ENCODE measurements at regions not wholly inside any gene's neighbourhood (a gene's known extent, or its start where the extent isn't known, plus 50 kb on each side); places are given as distances from the start of the nearest gene placed in this dataset.

DNA sequence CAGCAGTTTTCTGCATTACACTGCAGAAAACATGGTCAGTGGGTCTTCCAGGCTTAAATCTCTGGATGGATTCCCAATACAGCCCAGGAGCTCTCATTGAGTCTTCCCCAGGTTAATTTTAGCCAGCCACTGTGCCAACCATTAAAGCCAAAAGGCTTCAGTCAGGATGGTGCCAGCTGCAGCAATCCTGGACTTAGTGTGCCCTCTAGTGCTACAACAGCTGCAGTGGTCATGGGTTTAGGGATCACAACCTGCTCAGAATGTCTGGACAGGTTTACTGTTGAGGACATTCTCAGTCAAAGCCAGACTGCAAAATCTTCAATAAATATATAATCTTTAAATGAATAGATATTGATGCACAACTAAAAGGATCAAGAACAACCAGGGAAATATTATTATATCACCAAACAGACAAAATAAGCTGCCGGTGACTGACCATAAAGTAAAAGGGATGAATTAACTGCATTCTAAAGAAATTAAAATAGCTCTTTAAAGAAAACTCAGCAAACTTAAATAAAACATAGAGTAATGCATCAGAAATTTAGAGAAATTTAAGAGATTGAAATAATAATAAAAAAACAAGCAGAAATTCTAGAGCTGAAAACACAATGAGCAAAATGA lies 639.9 kb downstream of the SPOCK3 start:
- peak in 1 of 3 donors; percentile 4 for DNase-seq (ENCODE audit: low read depth in 3 of 3, low spot score in 2 of 3)

DNA sequence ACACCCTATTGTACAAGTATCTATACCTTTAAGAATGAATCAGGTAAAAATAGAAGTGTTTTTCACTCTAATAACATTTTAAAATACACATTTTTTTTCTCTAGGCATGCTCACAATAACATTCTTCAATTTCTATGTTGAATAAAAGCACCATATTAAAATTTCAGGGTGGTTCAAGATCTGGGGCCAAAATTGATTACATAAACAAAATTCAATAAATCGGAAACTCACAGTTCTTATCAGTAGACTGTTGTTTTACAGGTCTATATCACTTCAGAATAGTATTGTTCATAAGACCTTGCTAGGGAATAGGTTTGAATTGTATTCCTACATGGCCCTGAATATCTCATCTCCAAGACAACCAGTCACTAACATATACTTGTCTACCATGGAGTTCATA lies 634.0 kb downstream of the SPOCK3 start:
- DNase-seq (ENCODE audit: low read depth in 3 of 3, low spot score in 2 of 3): no peak

DNA sequence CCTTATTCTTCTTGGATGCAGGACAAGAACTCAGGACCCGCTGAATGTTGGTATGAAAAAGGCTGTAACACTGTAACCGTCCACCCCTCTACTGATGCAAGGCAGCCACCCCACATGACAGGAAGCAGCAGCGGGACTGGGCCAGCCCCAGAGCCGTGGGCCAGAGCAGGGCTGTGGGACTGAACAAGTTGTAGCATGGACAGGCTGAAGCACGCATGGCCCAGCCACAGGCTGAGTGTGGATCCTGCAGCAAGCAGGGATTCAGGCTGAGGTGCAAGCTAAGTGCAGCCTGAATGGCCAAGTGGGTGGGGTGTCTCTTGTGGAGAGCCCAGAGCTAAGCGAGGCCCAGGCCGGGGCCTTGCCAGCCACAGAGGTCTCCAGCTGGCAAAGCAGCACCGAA lies 632.2 kb downstream of the SPOCK3 start:
- no peak for DNase-seq (ENCODE audit: low read depth in 3 of 3, low spot score in 2 of 3)

DNA sequence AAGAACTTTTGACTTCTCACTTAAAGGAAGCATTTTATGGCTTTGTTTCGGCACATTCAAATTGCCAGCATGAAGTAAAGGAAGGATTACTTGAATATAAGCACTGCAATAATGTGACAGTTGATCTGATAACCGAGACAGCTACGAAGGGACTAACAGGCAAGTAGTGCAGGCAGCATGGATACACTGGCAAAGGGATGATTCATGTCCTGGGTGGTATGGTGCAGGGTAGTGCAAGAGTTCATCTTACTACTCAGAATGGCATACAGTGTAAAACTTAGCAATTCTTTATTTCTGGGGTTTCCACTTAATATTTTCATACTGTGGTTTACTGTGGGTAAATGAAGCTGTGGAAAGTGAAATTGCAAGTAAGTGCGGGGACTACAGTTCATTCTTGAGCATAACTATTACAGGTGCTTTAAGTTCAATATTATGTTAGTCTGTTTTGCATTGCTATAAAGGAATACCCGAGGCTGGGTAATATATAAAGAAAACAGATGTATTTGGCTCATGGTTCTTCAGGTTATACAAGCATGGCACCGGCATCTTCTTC lies 611.8 kb downstream of the SPOCK3 start:
- DNase-seq (ENCODE audit: low read depth in 3 of 3, low spot score in 2 of 3): no peak

DNA sequence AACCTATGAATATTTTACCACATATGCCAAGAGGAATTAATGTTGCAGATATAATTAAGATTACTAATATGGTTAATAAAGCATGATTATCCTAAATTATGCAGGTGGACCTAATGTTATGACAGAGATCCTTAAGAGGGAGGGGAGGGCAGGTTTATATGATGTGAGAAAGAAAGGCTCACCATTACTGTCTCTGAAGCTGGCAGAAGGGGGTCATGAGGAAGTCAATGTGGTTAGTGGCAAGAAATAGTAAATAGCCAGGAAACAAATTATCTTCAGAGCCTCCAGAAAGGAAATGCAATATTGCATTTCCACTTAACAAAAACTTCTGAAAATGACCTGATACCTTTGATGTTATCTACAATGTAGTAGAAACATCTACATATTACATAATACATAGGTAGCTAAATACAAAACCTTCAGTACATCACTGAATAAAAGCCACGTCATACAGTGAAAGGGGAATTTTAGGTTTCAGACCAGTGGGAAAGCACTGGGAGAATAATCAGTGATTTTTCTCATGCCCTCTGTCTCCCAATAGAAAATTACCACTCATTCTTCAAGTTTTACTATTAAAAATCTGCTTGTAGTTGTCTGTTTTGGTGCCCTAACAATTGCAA lies 609.2 kb downstream of the SPOCK3 start:
- no peak for DNase-seq (ENCODE audit: low read depth in 3 of 3, low spot score in 2 of 3)

DNA sequence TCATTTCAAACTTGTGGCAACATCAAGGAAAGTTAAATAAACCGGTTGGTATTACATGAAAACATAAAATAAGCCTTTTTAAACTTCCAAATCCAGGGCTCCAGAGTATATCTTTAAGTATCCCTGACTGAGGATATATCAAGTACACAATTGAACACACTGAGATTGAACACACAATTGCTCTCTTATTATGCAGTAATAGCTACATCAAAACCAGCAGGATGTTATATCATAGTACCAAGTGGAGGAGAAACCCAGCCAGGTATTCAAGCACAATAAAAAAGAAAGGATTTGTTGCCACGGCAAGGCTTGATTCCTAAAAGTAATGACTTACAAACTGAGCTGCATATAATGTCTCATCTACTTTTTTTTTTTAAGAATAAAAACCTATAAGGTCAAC lies 605.8 kb downstream of the SPOCK3 start:
- no peak for DNase-seq (ENCODE audit: low read depth in 3 of 3, low spot score in 2 of 3)

DNA sequence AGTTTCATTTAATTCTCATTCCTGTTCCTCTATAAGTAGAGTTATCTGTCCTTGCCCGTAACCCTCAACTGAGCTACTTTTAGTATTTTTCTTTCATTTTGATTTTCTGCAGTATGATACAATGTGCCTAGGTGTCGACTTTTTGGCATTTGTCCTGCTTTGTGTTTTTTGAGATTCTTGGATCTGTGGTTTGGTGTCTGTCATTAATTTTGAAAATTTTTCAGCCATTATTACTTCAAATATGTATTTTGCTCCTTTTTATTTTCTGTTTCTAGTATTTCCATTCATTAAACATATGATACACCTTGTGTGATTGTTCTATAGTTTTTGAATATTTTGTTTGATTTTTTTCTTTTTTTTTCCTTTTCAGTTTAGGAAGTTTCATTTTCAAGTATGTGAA lies 598.9 kb downstream of the SPOCK3 start:
- DNase-seq (ENCODE audit: low read depth in 3 of 3, low spot score in 2 of 3): no peak

DNA sequence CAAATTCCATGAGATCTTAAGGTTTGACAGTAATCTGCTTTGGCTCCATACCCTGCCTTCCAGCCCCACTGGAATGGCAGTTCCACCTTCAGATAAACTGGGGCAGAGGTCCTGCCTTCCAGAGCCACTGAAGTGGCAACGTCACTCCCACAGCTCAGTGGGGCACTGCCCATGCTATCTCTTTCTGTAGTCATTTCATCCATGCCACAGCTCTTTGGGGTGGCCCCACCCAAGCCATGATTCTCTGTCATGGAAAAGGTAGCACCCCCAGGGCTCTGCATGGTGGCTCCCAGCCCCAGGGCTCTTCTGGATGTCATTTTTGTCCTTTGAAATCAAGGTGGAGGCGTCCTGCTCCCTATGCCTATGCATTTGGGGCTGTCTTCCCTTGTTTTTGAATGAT lies 596.5 kb downstream of the SPOCK3 start:
- DNase-seq (ENCODE audit: low read depth in 3 of 3, low spot score in 2 of 3): no peak

DNA sequence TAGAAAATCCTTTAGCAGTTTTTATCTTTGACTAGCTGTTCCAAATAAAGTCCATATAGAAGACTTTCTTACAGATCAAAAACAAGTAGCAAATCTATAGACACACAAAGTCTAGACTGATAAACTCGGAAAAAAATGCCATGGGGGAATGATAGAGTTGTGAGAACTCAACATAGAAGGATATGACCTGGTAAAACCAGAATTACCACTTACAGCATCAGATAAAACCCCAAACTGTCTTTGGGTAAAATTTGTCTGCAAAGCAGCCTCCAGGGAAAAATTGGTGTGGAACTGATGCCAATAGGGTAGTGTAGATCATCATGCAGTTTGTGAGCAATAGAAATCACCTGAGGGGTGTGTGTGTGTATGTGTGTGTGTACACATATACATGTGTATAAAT lies 579.1 kb downstream of the SPOCK3 start:
- no peak for DNase-seq (ENCODE audit: low read depth in 3 of 3, low spot score in 2 of 3)

DNA sequence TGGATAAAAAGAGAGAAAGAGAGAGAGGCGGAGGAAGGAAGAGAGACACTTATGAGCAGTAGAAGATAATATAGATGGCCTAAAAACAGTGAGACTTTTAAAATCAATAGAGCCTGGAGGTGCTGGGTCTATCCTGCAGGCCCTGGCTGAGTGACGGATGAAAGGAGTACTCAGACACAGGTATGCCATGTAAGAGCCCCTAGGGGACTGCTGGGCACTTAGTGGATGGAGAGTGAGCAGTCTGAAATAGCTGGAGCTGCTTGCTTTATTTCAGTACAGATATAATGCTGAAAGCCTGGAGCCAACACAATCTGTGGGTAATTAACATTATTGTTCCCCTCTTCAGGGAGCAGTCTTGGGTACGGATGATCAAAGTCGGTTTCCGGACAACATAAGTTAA lies 578.6 kb downstream of the SPOCK3 start:
- DNase-seq (ENCODE audit: low read depth in 3 of 3, low spot score in 2 of 3): no peak

DNA sequence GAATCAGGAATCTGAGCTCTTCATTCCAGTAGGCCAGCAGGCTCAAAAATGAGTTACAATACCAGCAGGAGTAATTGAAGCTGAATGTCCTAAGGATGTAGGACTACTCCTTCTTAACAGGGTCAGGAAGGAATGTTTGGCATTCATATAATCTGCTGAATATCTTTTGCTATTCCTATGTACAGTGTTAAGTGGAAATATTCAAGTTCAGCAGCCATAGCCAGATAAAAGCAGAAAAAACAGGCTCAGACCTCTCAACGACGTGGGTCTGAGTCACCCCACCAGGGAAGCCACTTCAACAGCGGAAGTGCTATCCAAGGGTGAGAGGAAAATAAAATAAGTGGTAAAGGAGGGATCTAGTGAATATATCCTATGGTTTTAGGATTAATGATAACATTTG lies 577.0 kb downstream of the SPOCK3 start:
- DNase-seq (ENCODE audit: low read depth in 3 of 3, low spot score in 2 of 3): no peak

DNA sequence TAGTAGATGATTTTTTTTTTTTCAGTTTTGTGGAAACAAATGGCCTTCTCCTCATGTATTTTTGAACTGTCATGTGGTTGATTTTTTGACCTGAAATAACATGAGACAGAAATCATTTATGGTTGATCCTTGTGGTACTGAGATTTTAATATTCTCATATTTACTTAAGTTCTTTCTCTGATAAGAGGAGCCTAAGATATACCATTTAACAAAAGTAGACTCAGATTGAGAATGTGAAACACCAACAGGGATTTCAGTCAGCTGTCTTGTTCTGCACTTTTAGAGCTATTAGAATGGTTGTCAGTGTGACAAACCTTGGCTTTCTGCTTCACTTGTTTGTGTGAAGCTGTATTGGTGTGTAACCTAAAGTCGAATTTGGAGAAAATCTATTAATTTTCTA lies 575.7 kb downstream of the SPOCK3 start:
- DNase-seq (ENCODE audit: low read depth in 3 of 3, low spot score in 2 of 3): no peak

DNA sequence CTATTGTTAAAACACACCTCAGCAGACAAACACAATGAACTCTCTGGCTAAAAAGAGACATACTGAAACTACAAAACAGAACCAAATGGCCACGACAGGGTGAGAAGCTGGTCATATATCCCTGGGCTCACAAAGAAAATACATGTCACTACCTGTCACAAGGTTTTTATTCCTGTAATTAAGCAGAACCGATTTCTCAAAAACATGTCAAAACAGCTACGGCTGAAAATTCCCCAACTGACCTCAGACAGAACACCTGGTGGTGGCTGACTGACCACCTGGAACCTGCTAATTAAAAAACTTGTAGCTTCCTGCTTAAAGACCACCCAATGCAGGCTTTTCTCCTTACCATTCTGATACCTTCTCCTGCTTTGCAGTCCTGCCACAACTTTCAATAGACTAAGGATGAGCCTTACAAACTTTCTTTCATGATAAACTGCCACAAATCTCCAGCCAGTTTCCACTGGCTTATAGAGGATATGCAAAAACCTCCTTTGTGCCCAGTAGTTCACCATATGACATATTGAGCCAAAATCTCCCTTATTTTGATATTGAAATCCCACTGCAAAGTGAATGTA lies 571.9 kb downstream of the SPOCK3 start:
- no peak for DNase-seq (ENCODE audit: low read depth in 3 of 3, low spot score in 2 of 3)

DNA sequence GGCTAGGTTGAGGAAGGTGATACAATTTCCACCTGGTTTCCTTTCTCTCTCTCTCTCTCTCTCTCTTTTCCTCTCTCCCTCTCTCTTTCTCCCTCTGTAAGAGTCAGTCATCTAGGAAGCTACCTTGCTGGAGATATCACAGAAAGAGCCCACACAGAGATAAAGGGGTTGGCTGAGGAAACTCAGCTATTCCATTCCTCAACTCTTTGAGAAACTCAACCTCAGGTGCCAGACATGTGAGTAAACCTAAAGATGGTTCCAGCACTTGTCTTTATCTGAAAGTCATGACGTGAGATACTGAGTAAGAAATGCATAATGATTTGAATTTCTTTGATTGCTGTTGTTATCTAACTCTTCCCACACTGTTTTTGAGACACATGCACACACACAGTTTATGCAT lies 564.0 kb downstream of the SPOCK3 start:
- DNase-seq (ENCODE audit: low read depth in 3 of 3, low spot score in 2 of 3): no peak

DNA sequence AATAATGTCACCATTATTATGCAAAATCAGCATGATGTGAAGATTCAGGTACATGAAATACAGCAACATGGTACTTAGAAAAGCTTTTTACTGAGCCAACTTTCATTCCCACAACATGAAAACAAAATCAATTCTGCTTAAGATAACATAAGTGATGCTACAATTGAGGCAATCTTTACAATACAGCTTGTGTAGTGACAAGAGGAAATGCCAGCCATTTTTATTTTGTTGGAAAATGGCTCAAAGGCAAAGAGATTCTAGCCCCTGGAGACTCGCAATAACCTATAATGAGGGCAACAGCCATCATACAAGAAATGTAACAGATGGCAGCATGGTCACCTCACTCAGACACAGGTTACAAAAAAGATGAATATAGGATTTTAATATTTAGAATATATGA lies 560.4 kb downstream of the SPOCK3 start:
- DNase-seq (ENCODE audit: low read depth in 3 of 3, low spot score in 2 of 3): no peak

DNA sequence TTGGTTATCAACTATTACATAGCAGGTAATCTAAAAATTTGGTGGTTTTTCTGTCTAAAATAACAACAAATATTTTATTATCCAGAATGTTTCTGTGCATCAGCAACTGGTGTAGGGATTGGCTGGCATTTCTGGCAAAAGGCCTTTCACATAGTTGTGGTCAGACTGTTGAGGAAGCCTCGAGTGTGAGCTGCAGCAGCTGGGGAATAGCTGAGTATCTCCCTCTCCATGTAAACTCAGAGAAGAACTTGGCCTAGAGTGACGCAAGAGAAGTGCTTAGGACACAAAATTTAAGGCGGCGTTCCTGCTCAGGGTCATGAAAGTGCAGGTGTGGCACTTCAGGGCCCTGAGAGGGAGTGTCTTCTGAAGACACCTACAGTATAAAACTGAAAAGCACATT lies 558.9 kb downstream of the SPOCK3 start:
- DNase-seq (ENCODE audit: low read depth in 3 of 3, low spot score in 2 of 3): no peak

DNA sequence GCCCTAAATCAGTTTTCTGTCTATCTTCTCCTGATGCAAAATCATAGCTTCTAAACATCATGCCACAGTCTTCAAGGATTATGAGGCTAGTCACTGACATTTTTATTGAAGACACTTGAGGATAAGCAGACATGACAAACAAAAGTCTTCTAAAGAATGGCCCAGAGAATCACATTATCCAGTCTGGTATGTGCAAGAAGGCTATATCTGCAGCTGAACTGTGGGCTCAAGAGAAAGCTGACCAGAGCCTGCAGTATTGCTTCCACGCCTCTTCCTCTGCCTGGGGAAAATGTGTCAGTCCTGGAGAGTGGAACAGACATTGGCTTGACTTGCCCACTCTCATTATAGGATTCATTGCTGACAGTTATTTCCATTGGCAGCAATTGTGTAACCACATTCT lies 553.5 kb downstream of the SPOCK3 start:
- no peak for DNase-seq (ENCODE audit: low read depth in 3 of 3, low spot score in 2 of 3)

DNA sequence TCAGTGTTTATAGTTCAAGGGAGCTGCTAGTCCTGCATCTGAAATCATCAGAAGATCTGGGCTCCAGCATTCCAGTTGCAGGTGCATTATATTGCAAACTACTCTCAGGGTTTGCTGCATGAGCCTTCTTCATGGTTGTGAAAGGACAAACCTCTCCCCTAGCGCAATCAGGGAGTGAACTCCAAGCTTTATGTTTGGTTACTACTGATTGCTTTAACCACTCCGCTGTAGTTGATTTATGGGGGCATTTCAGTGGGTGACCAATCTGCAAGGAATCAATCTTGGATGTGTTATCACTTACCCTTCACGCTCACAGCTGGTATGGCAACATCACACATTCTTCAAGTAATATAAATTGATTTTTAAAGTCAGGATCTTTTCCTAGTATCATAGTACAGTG lies 552.1 kb downstream of the SPOCK3 start:
- DNase-seq (ENCODE audit: low read depth in 3 of 3, low spot score in 2 of 3): no peak

Data from right renal cortex interstitium (tissue), 3 donors.